Mammary epithelial cell (primary cell): ENCODE measurements at regions not wholly inside any gene's neighbourhood (a gene's known extent, or its start where the extent isn't known, plus 50 kb on each side); places are given as distances from the start of the nearest gene placed in this dataset.

ENCODE experiments used
- CTCF ChIP-seq, 2 donors: IDR thresholded peaks in 1 of 2; conservative IDR thresholded peaks in 1 of 2; 2 replicates each; pipeline ENCODE4 v1.5.1; 2011 to 2012; ENCODE audit warnings: inconsistent platforms in 2 of 2, low read length in 2 of 2, mild to moderate bottlenecking in 2 of 2, control low read depth in 1 of 2, low read depth in 1 of 2; ENCODE audit not compliant: insufficient read depth in 1 of 2; ENCODE audit errors: extremely low read depth in 1 of 2
- EZH2 ChIP-seq: IDR thresholded peaks from 2 replicates; pipeline ENCODE4 v1.6.1; 2012; ENCODE audit warnings: low read length, inconsistent platforms, borderline replicate concordance

GRCh38 chr17:27390540-27390939 lies 65.7 kb upstream of the KSR1 start:
- TF ChIP-seq CTCF (conservative IDR thresholded peaks at IDR 0.05 in 1 of 2, IDR thresholded peaks at IDR 0.05 in 1 of 2; ENCODE audit: extremely low read depth in 1 of 2, insufficient read depth in 1 of 2, low read depth in 1 of 2, low read length in 2 of 2) (no peak), EZH2 (no peak)
